ENCODE measurements at regions not wholly inside any gene's neighbourhood (a gene's known extent, or its start where the extent isn't known, plus 50 kb on each side); places are given as distances from the start of the nearest gene placed in this dataset.

DNA sequence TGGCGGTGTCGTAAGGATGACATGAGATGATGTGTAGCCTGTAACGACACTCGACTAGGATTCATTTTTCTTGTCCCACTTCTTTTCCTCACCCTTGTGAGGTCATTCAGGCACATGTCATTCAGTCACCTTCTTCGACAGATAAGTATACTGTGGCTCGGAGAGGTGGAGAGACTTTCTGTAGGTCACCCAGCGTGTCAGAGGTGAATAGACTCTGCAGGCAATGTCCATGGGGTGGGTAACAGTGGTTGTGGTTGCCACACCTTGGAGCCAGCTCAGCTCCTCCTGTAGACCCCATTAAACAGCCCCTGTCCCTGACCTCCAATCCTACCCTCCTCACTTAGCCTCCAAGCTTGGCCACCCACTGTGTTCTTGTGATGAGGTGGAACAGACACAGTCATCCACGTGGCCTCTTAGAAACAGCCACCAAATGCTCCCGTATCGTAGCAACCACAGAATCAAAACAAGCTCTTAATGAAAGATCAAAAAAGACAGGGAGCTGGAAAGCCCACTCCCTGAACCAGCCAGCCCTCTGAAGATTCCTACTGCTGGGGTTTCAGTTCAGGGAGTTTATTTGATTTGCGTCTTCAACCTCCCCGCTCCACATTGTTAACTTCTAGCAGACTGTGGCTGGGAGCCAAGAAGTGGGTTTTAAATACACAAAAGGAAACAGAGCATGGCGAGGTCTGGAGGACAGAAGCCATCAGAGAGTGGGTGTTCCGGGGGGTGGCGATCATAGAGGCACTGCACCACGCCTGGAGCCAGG is 89.0 kb upstream of the GRK3 start:
- TF ChIP-seq, protein P1, sequence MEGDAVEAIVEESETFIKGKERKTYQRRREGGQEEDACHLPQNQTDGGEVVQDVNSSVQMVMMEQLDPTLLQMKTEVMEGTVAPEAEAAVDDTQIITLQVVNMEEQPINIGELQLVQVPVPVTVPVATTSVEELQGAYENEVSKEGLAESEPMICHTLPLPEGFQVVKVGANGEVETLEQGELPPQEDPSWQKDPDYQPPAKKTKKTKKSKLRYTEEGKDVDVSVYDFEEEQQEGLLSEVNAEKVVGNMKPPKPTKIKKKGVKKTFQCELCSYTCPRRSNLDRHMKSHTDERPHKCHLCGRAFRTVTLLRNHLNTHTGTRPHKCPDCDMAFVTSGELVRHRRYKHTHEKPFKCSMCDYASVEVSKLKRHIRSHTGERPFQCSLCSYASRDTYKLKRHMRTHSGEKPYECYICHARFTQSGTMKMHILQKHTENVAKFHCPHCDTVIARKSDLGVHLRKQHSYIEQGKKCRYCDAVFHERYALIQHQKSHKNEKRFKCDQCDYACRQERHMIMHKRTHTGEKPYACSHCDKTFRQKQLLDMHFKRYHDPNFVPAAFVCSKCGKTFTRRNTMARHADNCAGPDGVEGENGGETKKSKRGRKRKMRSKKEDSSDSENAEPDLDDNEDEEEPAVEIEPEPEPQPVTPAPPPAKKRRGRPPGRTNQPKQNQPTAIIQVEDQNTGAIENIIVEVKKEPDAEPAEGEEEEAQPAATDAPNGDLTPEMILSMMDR (IDR thresholded peaks at IDR 0.05; ENCODE audit: control extremely low read depth in 1 of 3, insufficient read depth in 1 of 3, low read depth in 1 of 3, low read length in 3 of 3), result no peak
- TF ChIP-seq EGR1 (IDR thresholded peaks at IDR 0.05; ENCODE audit: borderline replicate concordance, low read depth, low read length) (no peak), SAP30 (IDR thresholded peaks at IDR 0.05; ENCODE audit: insufficient read depth, insufficient replicate concordance, low read length) (no peak), NANOG (IDR thresholded peaks at IDR 0.05; ENCODE audit: insufficient read depth, low read depth, low read length, poor library complexity, severe bottlenecking) (no peak), EZH2 (IDR thresholded peaks at IDR 0.05; ENCODE audit: low read depth, low read length, severe bottlenecking) (no peak), MAFK (IDR thresholded peaks at IDR 0.05; ENCODE audit: low read depth, low read length) (no peak)
- TF ChIP-seq, protein P2, sequence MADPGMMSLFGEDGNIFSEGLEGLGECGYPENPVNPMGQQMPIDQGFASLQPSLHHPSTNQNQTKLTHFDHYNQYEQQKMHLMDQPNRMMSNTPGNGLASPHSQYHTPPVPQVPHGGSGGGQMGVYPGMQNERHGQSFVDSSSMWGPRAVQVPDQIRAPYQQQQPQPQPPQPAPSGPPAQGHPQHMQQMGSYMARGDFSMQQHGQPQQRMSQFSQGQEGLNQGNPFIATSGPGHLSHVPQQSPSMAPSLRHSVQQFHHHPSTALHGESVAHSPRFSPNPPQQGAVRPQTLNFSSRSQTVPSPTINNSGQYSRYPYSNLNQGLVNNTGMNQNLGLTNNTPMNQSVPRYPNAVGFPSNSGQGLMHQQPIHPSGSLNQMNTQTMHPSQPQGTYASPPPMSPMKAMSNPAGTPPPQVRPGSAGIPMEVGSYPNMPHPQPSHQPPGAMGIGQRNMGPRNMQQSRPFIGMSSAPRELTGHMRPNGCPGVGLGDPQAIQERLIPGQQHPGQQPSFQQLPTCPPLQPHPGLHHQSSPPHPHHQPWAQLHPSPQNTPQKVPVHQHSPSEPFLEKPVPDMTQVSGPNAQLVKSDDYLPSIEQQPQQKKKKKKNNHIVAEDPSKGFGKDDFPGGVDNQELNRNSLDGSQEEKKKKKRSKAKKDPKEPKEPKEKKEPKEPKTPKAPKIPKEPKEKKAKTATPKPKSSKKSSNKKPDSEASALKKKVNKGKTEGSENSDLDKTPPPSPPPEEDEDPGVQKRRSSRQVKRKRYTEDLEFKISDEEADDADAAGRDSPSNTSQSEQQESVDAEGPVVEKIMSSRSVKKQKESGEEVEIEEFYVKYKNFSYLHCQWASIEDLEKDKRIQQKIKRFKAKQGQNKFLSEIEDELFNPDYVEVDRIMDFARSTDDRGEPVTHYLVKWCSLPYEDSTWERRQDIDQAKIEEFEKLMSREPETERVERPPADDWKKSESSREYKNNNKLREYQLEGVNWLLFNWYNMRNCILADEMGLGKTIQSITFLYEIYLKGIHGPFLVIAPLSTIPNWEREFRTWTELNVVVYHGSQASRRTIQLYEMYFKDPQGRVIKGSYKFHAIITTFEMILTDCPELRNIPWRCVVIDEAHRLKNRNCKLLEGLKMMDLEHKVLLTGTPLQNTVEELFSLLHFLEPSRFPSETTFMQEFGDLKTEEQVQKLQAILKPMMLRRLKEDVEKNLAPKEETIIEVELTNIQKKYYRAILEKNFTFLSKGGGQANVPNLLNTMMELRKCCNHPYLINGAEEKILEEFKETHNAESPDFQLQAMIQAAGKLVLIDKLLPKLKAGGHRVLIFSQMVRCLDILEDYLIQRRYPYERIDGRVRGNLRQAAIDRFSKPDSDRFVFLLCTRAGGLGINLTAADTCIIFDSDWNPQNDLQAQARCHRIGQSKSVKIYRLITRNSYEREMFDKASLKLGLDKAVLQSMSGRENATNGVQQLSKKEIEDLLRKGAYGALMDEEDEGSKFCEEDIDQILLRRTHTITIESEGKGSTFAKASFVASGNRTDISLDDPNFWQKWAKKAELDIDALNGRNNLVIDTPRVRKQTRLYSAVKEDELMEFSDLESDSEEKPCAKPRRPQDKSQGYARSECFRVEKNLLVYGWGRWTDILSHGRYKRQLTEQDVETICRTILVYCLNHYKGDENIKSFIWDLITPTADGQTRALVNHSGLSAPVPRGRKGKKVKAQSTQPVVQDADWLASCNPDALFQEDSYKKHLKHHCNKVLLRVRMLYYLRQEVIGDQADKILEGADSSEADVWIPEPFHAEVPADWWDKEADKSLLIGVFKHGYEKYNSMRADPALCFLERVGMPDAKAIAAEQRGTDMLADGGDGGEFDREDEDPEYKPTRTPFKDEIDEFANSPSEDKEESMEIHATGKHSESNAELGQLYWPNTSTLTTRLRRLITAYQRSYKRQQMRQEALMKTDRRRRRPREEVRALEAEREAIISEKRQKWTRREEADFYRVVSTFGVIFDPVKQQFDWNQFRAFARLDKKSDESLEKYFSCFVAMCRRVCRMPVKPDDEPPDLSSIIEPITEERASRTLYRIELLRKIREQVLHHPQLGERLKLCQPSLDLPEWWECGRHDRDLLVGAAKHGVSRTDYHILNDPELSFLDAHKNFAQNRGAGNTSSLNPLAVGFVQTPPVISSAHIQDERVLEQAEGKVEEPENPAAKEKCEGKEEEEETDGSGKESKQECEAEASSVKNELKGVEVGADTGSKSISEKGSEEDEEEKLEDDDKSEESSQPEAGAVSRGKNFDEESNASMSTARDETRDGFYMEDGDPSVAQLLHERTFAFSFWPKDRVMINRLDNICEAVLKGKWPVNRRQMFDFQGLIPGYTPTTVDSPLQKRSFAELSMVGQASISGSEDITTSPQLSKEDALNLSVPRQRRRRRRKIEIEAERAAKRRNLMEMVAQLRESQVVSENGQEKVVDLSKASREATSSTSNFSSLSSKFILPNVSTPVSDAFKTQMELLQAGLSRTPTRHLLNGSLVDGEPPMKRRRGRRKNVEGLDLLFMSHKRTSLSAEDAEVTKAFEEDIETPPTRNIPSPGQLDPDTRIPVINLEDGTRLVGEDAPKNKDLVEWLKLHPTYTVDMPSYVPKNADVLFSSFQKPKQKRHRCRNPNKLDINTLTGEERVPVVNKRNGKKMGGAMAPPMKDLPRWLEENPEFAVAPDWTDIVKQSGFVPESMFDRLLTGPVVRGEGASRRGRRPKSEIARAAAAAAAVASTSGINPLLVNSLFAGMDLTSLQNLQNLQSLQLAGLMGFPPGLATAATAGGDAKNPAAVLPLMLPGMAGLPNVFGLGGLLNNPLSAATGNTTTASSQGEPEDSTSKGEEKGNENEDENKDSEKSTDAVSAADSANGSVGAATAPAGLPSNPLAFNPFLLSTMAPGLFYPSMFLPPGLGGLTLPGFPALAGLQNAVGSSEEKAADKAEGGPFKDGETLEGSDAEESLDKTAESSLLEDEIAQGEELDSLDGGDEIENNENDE (IDR thresholded peaks at IDR 0.05; ENCODE audit: insufficient replicate concordance, low read length), result no peak

Measured in H1 (cell line).